CD4-positive, alpha-beta T cell treated with Interferon gamma for 1 hour (primary cell): ENCODE measurements at regions not wholly inside any gene's neighbourhood (a gene's known extent, or its start where the extent isn't known, plus 50 kb on each side); places are given as distances from the start of the nearest gene placed in this dataset.
"Not testable (repeated sequence)": the region's sequence is repeated elsewhere in the genome, so short reads cannot be mapped to it uniquely, and the experiment has no call there.

Experiments
- DNase-seq: peaks from one replicate; pipeline ENCODE4 v3.0.0-alpha.2; 2020

- no peak for DNase-seq
These were observed 87.3 kb upstream of the NAMPT start for GRCh38 chr7:106372126-106372525.

DNA sequence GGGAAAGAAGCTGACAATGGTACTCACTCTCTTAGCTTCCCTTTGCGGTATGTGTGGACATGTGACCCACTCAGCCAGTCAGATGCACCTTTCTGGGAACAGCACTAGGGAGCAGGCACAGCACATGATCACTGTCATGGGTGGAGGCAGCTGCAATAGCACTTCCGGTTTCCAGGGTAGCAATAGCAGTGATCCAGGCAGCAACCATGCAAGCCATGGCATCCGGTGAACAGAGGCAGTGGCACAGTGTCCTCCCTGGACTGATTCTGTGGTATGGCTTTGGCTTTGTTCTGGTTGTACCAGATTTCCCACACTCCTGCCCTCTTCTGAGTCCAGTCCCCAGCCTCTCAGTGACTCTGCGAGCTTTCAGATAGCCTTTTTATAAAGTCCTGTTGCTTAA, 86.8 kb upstream of the NAMPT start:
- DNase-seq = peak; percentile 33

DNA sequence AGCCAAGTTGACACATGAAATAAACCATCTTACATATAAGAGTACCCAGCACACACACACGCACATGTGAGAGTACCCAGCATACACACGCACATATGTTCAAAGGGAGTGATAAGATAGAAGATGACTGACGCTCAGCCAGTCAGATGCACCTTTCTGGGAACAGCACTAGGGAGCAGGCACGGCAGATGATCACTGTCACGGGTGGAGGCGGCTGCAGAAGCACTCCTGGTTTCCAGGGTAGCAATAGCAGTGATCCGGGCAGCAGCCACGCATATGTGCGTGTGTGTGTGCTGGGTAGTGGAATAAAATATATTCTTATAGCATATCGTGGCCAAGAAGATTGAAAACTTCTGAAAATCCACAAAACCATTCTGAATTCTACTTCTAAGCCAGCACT, 85.8 kb upstream of the NAMPT start:
- DNase-seq = no peak

- no peak for DNase-seq
These were observed 85.0 kb upstream of the NAMPT start for GRCh38 chr7:106369816-106370215.

- DNase-seq = no peak
These were observed 84.6 kb upstream of the NAMPT start for GRCh38 chr7:106369352-106369751.

DNA sequence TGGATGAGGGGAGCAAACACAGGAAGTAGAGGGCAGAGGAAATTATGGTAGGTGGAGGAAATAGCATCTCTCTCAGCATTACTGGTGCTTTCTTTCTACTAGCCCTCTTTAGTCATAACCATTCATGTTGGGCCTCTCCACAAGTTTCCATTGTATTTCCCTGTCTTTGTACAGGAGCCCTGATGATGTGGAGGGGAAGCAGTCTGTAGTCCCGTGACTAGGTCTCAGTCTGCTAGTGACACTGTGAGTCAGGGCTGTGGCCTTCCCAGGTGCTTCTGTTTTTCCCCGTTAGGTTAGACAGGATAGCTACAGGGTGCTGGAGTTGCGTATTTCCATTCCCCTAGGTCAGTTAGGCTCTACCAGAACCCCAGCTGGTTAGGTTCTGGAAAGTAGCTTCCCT, 82.9 kb upstream of the NAMPT start:
- DNase-seq = no peak

DNA sequence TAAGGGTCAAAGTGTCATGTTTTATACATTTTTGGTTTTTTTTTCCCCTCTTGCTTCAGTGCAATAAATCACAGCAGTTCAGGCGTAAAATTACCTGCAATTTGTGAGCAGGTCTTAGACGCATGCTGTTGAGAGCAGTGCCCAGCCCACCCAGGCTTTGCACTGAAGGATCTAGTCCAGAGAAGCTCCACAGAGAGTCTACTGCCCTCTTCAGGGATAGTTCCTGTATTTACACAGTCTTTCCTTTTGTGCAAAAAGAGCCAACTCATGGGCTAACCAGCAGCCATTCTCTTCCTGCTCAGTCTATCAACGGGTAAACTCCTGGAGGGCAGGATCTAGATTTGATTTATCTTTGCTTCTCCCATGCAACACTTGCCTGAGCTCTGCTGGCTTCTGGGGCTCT, 82.2 kb upstream of the NAMPT start:
- DNase-seq = peak; percentile 7

DNA sequence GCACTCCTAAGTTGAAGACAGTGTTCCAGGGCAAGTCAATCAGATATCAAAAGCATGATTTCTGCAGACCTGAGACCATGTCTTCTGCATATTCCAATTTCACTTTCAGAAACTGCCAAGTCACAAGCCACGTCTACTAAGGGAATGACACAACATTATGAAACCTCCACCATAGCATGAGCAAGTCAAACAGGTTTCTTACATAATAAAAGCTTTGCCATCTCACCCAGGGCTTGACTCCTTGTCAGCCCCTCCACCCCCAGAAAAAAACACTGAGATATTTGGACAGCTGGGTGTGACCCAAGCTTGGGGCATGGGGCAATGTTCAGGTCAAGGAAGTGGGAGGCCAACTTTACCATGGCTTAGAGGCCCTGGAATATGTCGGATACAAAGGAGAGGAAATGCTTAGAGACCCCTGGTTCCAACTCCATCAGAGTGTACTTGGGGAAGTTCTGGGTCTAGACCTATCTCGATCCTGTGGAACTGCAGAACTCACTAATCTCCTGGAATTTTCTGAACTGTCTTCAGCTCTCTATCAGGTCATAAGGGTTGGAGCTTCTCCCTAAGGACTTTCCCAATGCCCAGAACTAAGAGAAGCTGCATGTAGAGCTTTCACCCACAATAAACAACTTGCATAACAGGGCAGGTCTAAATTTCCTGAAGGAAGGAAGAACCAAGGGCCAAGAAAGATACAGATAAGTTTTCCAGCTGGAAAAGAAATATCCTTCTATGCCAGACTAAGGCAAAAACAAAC, 80.6 kb upstream of the NAMPT start:
- peak; percentile 70 for DNase-seq

DNA sequence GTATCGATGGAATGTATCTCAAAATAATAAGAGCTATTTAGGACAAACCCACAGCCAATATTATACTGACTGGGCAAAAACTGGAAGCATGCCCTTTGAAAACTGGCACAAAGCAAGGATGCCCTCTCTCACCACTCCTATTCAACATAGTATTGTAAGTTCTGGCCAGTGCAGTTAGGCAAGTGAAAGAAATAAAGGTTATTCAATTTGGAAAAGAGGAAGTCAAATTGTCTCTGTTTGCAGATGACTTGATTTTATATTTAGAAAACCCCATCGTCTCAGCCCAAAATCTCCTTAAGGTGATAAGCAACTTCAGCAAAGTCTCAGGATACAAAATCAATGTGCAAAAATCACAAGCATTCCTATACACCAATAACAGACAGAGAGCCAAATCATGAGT, 77.7 kb upstream of the NAMPT start:
- not testable (repeated sequence) for DNase-seq

DNA sequence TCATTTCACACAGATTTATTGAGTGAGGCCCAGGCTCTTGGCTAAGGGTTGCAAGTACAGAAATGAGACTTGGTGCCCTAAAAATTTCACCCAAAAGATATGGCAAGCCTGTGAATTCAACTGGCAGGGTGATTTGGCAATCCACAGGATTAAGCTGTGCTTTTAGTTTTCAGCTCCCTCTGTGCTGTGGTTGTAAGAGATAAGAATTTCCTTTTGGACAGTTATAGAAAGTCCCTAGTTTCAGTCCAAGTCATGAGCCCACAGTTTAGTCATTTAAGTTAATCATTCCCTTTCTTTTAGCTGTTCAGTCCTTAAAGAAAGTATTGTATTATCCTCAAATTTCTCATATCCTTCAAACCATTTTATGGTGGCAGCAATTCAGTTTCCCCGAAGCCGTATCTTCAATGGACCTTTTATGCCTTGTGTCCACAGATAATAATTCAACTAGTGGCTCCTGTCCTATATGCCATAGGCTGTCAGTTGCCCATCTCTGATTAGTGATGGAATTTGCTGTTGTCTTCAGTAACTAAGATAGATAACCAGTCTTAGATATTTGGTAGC, 73.4 kb upstream of the NAMPT start:
- DNase-seq = no peak

- DNase-seq = no peak
These were observed 72.9 kb upstream of the NAMPT start for GRCh38 chr7:106357675-106358074.

- no peak for DNase-seq
These were observed 70.0 kb upstream of the NAMPT start for GRCh38 chr7:106354822-106355221.

DNA sequence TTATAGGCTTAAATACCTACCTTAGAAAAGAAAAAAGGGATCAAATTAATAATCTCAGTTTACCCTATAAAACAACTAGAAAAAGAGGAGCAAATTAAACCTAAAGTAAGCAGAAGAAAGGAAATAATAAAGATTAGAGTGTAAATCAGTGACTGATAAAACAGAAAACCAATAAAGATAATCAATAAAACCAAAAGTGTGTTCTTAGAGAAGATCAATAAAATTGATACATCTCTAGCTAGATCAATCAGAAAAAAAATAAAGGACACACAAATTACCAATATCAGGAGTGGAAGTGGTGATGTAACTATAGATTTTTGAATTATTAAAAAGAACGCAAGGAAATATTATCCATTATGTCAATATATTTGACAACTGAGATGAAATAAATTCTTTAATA, 69.2 kb upstream of the NAMPT start:
- DNase-seq = no peak

DNA sequence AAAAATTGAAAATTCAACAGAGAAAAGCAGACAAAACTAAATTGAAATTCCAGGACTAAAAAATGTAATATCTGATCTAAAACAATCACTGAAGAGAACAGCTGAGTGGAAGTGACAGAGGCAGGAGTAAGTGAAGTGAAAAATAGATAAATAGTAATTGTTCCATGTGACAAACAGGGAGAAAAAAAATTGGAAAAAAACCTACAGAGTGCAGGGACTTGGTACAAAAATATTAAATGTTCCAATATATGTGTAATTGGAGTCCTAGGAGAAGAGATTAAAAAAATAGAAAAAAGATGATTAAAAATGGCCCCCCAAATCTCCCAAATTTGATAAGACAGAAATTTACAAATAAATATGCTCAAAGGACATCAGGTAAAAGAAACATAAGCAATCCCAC, 63.4 kb upstream of the NAMPT start:
- DNase-seq = no peak

- peak; percentile 12 for DNase-seq
These were observed 62.5 kb upstream of the NAMPT start for GRCh38 chr7:106347229-106347833.

DNA sequence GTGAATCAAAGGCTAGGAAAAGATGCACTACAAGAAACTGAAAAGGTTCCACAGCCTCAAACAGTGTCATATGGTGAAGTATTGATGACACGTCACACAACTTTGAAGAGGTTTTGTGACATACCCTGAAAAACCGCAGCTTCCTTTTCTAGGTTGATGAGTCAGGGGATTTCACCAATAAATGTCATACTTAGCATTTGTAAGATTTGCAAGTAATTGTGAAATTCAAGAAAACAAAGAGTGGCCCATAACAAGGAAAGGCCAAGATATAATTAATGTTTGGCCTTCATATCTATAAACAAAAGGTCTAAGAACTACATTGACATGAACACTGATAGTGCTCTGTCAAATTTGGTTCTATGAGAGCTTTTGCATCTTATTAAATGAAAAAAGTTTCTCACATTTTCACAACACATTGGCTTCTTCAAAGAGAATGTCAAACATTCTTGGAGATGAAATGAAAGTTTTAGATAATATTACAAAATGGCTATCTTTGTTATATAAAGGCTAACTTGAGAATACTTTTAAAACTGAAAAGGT, 62.0 kb upstream of the NAMPT start:
- DNase-seq = peak; percentile 53

DNA sequence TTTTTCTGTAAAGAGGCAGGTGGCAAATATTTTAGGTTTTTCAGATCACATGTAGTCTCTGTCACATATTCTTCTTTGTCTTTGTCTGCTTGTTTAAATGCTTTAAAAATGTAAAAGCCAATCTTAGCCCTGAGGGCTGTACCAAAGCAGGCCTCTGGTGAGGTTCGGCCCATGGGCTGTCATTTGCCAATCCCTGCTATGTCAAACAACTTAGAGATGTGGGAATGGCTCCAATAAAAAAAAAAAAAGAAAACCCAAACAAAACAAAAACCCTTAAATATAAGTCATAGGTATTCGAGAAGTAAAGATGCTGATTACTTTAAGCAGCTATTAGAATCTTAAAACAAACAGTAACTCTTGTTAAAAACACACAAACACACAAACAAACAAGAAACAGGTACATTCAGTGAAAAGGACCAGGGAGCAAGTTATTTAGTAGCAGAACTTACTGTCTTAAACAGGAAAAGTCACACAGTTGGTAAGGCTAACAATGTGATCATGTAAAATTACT, 61.4 kb upstream of the NAMPT start:
- DNase-seq = no peak

GRCh38 chr7:106345421-106346166, 60.8 kb upstream of the NAMPT start:
- DNase-seq = peak; percentile 49

- no peak for DNase-seq
These were observed 60.1 kb upstream of the NAMPT start for GRCh38 chr7:106344861-106345260.

- no peak for DNase-seq
These were observed 59.4 kb upstream of the NAMPT start for GRCh38 chr7:106344211-106344610.

- not testable (repeated sequence) for DNase-seq
These were observed 57.3 kb upstream of the NAMPT start for GRCh38 chr7:106342049-106342448.

GRCh38 chr7:106340247-106340596, 55.4 kb upstream of the NAMPT start:
- not testable (repeated sequence) for DNase-seq

DNA sequence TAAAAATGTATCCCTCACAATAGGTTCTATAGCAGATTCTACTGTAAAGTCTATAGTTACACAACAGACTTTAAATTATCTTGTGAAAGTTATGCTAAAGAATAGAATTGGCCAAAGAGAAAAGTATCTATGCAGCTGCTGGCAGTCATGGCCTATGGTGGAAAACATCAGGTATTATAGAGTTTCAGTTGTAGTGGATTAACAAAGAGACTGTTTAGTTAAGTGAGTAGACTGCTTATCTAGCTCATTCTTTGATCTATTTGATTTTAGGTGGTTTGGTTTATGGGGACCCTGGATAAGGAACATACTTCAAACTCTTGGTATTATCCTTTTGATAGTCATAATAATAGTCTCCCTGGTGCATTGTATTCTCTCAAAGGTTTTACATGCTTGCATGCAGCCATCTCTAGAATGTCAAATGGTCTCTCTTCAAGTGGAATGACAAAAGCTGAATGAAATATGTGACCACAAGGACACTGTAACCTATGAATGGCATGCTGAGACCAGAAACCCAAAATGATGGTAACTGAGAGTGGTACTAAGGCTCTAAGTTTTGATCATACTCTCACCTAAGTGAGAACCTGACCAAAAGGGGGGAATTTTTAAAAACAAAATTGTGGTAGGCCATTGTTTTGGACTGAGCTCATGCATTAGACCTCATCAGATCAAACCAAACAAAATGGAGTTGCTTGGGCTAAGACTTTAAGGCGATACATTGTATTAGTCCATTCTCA, 54.9 kb upstream of the NAMPT start:
- DNase-seq = no peak
